Lower lobe of right lung (tissue), 2 donors: ENCODE measurements at regions not wholly inside any gene's neighbourhood (a gene's known extent, or its start where the extent isn't known, plus 50 kb on each side); places are given as distances from the start of the nearest gene placed in this dataset.

ENCODE experiments used
- ATAC-seq, 2 donors: fragments of 200-7000 bp; cut with Tn5 transposase; one replicate each; pipeline ENCODE4 v1.9.1; 2020 to 2022; ENCODE audit warnings: mild to moderate bottlenecking in 2 of 2, moderate library complexity in 2 of 2
- DNase-seq: peaks from one replicate; pipeline ENCODE4 v3.0.0-alpha.2; 2020
- H3K27ac ChIP-seq: fragments of 200-600 bp; one replicate; pipeline ENCODE4 v1.8.0; 2022
- H3K27me3 ChIP-seq: fragments of 200-600 bp; one replicate; pipeline ENCODE4 v1.8.0; 2022; ENCODE audit warnings: low read depth
- H3K36me3 ChIP-seq: fragments of 200-600 bp; one replicate; pipeline ENCODE4 v1.8.0; 2022; ENCODE audit warnings: mild to moderate bottlenecking
- H3K4me1 ChIP-seq: fragments of 200-600 bp; one replicate; pipeline ENCODE4 v1.8.0; 2022
- H3K4me3 ChIP-seq: fragments of 200-600 bp; one replicate; pipeline ENCODE4 v1.8.0; 2022; ENCODE audit warnings: mild to moderate bottlenecking
- H3K9me3 ChIP-seq: fragments of 200-600 bp; one replicate; pipeline ENCODE4 v1.8.0; 2022
- intact Hi-C: fragments of 100-400 bp; cut with DNase I; formaldehyde crosslinking; loops from one replicate; pipeline ENCODE4 v1.11.0; 2022
- TF ChIP-seq, protein P1 (sequence below): fragments of 200-600 bp; IDR thresholded peaks from one replicate; pipeline ENCODE4 v1.8.0; 2022; ENCODE audit warnings: antibody characterized with exemption, mild to moderate bottlenecking
- donor health status: DM: no; HTN: yes; CAD: no; lungs with severe emphysema.

GRCh38 chr7:101693498-101694091 is 64.5 kb upstream of the MYL10 start:
- H3K9me3 ChIP-seq = no peaks in the 10 kb centered on the region
- H3K36me3 ChIP-seq = no peaks in the 10 kb centered on the region
- ATAC-seq (no peak), DNase-seq (no peak)
- H3K4me3 ChIP-seq = no peak overlapping the region
- peaks cover 9% of the 10 kb centered on the region for H3K27me3 ChIP-seq
- H3K27ac ChIP-seq = no peak overlapping the region
- intact Hi-C loops = no loop called here
- TF ChIP-seq, protein P1, sequence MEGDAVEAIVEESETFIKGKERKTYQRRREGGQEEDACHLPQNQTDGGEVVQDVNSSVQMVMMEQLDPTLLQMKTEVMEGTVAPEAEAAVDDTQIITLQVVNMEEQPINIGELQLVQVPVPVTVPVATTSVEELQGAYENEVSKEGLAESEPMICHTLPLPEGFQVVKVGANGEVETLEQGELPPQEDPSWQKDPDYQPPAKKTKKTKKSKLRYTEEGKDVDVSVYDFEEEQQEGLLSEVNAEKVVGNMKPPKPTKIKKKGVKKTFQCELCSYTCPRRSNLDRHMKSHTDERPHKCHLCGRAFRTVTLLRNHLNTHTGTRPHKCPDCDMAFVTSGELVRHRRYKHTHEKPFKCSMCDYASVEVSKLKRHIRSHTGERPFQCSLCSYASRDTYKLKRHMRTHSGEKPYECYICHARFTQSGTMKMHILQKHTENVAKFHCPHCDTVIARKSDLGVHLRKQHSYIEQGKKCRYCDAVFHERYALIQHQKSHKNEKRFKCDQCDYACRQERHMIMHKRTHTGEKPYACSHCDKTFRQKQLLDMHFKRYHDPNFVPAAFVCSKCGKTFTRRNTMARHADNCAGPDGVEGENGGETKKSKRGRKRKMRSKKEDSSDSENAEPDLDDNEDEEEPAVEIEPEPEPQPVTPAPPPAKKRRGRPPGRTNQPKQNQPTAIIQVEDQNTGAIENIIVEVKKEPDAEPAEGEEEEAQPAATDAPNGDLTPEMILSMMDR = no peak
- H3K4me1 ChIP-seq = peaks cover 2% of the 10 kb centered on the region

DNA sequence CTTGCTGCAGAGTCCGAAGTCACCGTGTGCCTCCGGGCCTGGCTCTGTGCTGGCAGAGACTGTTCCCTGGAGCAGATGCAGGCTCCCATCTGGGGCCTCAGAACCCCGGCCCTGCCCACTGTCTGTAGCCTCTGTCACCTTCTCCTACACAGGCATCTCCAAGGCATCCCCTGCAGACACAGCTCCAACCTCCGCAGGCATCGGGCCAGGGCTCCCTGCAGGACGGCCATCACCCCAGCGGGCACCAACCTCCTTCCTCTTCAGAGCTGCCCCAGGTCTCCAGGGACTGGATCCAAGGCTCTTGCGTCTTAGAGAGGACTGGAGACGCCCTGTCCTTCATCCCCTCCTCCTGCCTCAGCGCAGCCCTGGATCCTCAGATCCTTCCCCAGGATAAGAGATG is 69.9 kb upstream of the MYL10 start:
- ATAC-seq (peak in 1 of 2 donors; percentile 21), DNase-seq (no peak)
- Histone ChIP-seq H3K27me3 (peaks cover 4% of the 10 kb centered on the region), H3K4me1 (no peaks in the 10 kb centered on the region), H3K9me3 (no peaks in the 10 kb centered on the region), H3K27ac (no peak overlapping the region), H3K36me3 (no peaks in the 10 kb centered on the region), H3K4me3 (no peak overlapping the region)
- TF ChIP-seq, protein P1 = no peak
- intact Hi-C loops = no loop called here

DNA sequence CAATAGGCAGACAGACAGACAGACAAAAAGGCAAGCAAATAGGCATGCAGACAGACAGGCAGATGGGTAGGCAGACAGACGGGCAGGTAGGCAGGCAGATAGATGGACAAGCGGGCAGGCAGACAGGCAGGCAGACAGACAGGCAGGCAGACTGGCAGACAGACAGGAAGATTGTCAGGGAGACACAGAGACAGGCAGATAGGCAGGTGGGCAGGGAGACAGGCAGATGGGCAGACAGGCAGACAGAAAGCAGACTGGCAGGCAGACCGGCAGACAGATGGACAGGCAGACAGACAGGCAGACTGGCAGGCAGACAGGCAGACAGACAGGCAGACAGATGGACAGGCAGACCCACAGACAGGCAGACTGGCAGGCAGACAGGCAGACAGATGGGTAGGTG is 70.3 kb upstream of the MYL10 start:
- Histone ChIP-seq H3K36me3 (no peaks in the 10 kb centered on the region), H3K4me1 (no peaks in the 10 kb centered on the region), H3K9me3 (no peaks in the 10 kb centered on the region), H3K27me3 (peaks cover 4% of the 10 kb centered on the region), H3K27ac (no peak overlapping the region), H3K4me3 (no peak overlapping the region)
- DNase-seq = no peak
- TF ChIP-seq, protein P1 = no peak
- intact Hi-C loops = no loop called here
- ATAC-seq = no peak

- H3K27ac ChIP-seq = no peak overlapping the region
- peak in 1 of 2 donors; percentile 16 for ATAC-seq
- no peaks in the 10 kb centered on the region for H3K4me1 ChIP-seq
- no peaks in the 10 kb centered on the region for H3K36me3 ChIP-seq
- intact Hi-C loops = no loop called here
- TF ChIP-seq, protein P1 = no peak
- no peaks in the 10 kb centered on the region for H3K9me3 ChIP-seq
- no peak for DNase-seq
- H3K4me3 ChIP-seq = no peak overlapping the region
- H3K27me3 ChIP-seq = peaks cover 9% of the 10 kb centered on the region
These were observed 71.1 kb upstream of the MYL10 start for GRCh38 chr7:101699881-101700823.

DNA sequence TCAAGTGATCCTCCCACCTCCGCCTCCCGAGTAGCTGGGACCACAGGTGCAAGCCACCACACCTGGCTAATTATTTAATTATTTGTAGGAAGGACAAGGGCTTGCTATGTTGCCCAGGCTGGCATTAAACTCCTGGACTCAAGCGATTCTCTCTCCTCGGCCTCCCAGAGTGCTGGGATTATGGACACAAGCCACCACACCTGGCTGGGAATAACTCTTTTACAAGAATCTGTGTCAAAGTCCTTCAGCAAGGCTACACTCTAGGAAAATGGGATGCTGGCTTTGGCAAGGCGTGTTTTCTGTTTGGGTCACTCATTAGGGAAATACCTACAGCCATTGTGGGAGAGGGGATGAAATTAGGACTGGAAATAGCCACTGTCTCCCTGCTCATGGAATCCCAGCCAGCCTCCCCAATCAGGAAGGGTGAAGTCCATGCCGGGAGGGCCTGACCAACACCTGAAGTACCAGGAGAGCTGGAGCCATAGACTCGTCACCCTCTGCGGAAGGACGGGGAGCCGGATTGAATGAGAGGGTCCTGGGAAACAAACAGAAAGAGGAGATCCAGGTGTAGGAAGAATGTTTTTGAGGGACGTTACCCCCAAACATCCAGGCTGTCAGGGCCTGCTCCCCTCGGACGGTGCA is 72.2 kb upstream of the MYL10 start:
- DNase-seq (no peak), ATAC-seq (no peak)
- TF ChIP-seq, protein P1 = no peak
- Histone ChIP-seq H3K9me3 (no peaks in the 10 kb centered on the region), H3K27ac (no peak overlapping the region), H3K27me3 (peaks cover 16% of the 10 kb centered on the region), H3K4me1 (no peaks in the 10 kb centered on the region), H3K36me3 (no peaks in the 10 kb centered on the region), H3K4me3 (no peak overlapping the region)
- intact Hi-C loops = no loop called here
